PC-9 (cell line): ENCODE measurements at regions not wholly inside any gene's neighbourhood (a gene's known extent, or its start where the extent isn't known, plus 50 kb on each side); places are given as distances from the start of the nearest gene placed in this dataset.

Experiments used
- EZH2 ChIP-seq: fragments of 200-600 bp; sonication (generic); IDR thresholded peaks from 2 replicates; pipeline ENCODE4 v1.8.0; 2017; ENCODE audit warnings: antibody characterized with exemption, low read depth
- TF ChIP-seq, protein P1 (sequence below): fragments of 200-600 bp; sonication (generic); conservative IDR thresholded peaks from 2 replicates; pipeline ENCODE4 v1.6.1; 2017; ENCODE audit warnings: mixed run types, antibody characterized with exemption, mild to moderate bottlenecking, moderate library complexity

DNA sequence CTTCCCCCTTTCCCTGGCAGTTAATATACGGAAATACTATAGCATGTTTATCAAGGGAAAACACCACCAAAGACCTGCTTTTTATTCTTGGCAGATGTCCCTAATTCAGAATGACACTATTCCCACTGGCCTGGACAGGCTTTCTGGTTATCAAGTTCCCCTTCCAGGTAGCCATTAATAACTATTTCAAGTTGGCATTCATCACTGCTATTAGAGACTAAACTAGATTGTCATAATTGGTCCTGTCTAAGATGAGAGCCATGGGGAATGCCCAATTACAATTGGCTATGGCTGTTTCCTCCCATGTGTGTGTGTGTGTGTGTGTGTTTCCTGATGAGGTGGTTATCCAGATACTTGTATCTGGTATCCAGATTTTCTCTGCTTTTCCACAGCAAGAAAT lies 608.1 kb downstream of the SQOR start:
- TF ChIP-seq, protein P1, sequence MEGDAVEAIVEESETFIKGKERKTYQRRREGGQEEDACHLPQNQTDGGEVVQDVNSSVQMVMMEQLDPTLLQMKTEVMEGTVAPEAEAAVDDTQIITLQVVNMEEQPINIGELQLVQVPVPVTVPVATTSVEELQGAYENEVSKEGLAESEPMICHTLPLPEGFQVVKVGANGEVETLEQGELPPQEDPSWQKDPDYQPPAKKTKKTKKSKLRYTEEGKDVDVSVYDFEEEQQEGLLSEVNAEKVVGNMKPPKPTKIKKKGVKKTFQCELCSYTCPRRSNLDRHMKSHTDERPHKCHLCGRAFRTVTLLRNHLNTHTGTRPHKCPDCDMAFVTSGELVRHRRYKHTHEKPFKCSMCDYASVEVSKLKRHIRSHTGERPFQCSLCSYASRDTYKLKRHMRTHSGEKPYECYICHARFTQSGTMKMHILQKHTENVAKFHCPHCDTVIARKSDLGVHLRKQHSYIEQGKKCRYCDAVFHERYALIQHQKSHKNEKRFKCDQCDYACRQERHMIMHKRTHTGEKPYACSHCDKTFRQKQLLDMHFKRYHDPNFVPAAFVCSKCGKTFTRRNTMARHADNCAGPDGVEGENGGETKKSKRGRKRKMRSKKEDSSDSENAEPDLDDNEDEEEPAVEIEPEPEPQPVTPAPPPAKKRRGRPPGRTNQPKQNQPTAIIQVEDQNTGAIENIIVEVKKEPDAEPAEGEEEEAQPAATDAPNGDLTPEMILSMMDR = no peak
- TF ChIP-seq EZH2 = no peak
